Sigmoid colon (tissue), 4 donors: ENCODE measurements at regions not wholly inside any gene's neighbourhood (a gene's known extent, or its start where the extent isn't known, plus 50 kb on each side); places are given as distances from the start of the nearest gene placed in this dataset.

Experiments
- CTCF ChIP-seq, 4 experiments: fragments of 450-650 bp in 3 of 4; fragments of 200-600 bp in 1 of 4; IDR thresholded peaks; one replicate each; pipeline ENCODE4 v1.5.1; 2016 to 2019; ENCODE audit warnings: antibody characterized with exemption in 4 of 4, mild to moderate bottlenecking in 3 of 4, moderate library complexity in 2 of 4
- EP300 ChIP-seq, 4 donors: sonication (generic); formaldehyde crosslinking; IDR thresholded peaks; one replicate each; pipeline ENCODE4 v1.6.1; 2017; ENCODE audit warnings: antibody characterized with exemption in 4 of 4
- POLR2A ChIP-seq, 2 donors: fragments of 450-650 bp; IDR thresholded peaks; one replicate each; pipeline ENCODE4 v1.6.1; 2016; ENCODE audit warnings: antibody characterized with exemption in 2 of 2, mild to moderate bottlenecking in 2 of 2, moderate library complexity in 2 of 2
- POLR2AphosphoS5 ChIP-seq, 4 donors: sonication (generic); formaldehyde crosslinking; IDR thresholded peaks; one replicate each; pipeline ENCODE4 v1.6.1; 2017; ENCODE audit warnings: antibody characterized with exemption in 4 of 4

GRCh38 chr10:69726850-69727249 lies 74.9 kb upstream of the COL13A1 start:
- TF ChIP-seq CTCF (IDR thresholded peaks at IDR 0.05) (no peak), EP300 (IDR thresholded peaks at IDR 0.05) (no peak), POLR2AphosphoS5 (IDR thresholded peaks at IDR 0.05) (no peak), POLR2A (IDR thresholded peaks at IDR 0.05) (no peak)
